HG03457 (cell line): ENCODE measurements at regions not wholly inside any gene's neighbourhood (a gene's known extent, or its start where the extent isn't known, plus 50 kb on each side); places are given as distances from the start of the nearest gene placed in this dataset.
"Not testable (repeated sequence)": the region's sequence is repeated elsewhere in the genome, so short reads cannot be mapped to it uniquely, and the experiment has no call there.

Source experiments
- ATAC-seq: cut with Tn5 transposase; IDR thresholded peaks from one replicate; pipeline ENCODE4 v1.9.1; 2021; ENCODE audit warnings: moderate number of reproducible peaks; ENCODE audit not compliant: unreplicated experiment

DNA sequence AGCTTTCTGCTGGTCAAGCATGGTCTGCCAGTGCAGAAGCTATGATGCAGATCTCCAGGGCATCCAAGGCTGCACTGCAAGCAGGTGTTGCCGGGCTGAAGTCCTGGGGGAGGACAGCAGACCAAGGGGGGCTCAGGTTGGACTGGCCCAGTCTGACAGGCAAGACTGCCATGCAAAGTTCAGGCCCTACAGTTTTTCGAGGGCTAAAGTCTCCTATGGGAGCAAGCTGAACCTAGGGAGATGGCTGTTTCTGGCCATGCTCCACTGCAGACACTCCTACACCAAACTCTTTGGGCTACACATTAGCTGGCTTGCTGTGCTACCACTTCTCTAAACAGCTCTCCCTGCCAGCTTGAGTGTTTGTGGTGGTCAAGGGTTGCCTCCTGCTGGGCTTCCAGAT is 130.0 kb upstream of the SYNCRIP start:
- ATAC-seq, result no peak

DNA sequence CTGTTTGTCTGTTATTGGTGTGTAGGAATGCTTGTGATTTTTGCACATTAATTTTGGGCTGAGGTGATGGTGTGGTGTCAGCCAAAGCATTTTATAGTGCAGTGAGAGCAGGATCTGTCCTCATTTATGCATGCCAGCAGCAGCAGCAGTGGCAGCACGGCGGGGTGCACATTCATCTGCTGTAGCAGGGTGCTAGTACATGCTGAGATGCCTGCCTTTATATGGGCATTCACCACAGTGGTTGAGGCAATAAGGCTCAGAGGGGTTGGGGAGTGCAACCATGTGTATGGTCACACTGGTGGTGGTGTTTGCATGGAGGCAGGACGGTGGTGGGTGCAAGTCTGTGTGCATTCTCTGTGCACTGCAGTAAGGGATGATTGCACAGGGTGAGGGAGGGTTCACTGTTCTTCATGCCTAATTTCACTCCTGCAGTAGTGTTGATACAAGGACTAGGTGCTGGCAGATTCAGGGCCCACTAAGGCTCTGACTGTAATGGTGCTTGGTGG is 129.3 kb upstream of the SYNCRIP start:
- ATAC-seq, result no peak

DNA sequence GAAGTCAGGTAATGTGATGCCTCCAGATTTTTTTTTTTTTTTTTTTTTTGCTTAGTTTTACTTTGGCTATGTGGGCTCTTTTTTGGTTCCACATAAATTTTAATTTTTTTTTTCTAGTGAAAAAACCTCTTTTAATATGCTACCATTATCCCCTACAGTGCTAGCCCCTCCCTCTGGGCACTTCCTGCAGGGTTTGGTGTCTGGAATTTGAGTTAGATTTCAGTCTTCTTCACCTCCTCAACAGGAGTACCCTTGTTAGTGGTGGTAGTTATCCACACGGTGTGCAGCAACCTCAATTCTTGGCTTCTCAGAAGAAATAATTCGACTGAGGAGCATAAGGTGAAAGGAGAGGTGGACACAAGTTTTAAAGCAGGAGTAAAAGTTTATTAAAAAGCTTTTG is 128.8 kb upstream of the SYNCRIP start:
- no peak for ATAC-seq

DNA sequence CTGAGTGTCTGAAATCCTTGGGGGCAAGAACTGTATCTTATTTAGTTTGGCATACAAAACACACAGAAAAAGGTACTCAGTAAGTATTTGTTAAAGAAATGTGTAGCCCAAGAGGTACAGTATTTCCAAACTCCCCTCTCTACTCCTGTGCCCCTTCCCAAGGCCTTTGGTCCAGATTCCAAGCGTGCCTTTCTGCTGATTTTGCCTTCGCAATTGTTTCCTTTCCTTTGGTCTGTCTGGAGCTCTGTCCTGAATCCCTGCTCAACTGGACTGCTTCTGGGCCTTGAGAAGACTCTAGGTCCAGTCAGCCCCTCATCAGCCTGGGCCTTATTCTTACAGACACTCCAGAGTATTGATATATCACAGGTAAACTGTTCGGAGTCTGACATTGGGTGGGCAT is 122.2 kb upstream of the SYNCRIP start:
- ATAC-seq, result no peak

DNA sequence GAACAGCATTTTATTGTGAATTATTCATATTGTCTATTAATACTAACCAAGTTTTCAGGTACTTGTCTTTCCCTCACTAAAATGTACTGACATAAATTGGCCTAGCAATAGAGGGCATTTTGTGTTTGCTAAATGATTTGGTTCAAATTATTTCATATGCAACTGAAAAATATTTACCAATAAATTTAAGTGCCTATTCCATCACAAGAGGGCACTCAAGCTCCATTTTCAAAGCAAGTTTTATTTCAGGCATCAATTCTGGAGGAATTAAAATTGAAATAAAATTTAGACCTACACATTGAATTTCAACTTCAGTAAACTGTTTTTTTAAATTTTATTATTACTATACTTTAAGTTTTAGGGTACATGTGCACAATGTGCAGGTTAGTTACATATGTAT is 114.3 kb upstream of the SYNCRIP start:
- ATAC-seq, result no peak

DNA sequence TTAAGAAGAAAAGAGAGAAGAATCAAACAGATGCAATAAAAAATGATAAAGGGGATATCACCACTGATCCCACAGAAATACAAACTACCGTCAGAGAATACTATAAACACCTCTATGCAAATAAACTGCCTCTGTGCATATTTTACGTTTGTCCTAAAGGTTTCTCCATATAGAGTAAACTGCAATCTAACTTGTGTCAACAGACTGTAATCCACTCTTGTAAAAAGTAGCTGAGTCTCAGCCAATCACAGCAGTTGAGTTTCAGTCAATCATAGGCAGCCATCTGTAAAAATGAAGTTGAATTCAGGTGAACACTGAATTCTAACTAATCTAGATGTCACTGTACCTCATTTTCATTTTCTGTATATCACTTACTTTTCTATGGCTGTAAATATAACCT is 112.2 kb upstream of the SYNCRIP start:
- ATAC-seq, result no peak

DNA sequence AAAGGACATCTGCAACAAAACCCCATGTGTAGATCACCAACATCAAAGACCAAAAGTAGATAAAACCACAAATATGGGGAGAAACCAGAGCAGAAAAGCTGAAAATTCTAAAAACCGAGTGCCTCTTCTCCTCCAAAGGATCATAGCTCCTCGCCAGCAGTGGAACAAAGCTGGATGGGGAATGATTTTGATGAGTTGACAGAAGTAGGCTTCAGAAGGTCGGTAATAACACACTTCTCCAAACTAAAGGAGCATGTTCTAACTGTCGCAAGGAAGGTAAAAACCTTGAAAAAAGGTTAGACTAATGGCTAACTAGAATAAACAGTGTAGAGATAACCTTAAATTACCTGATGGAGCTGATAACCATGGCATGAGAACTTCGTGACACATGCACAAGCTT is 109.9 kb upstream of the SYNCRIP start:
- no peak for ATAC-seq

DNA sequence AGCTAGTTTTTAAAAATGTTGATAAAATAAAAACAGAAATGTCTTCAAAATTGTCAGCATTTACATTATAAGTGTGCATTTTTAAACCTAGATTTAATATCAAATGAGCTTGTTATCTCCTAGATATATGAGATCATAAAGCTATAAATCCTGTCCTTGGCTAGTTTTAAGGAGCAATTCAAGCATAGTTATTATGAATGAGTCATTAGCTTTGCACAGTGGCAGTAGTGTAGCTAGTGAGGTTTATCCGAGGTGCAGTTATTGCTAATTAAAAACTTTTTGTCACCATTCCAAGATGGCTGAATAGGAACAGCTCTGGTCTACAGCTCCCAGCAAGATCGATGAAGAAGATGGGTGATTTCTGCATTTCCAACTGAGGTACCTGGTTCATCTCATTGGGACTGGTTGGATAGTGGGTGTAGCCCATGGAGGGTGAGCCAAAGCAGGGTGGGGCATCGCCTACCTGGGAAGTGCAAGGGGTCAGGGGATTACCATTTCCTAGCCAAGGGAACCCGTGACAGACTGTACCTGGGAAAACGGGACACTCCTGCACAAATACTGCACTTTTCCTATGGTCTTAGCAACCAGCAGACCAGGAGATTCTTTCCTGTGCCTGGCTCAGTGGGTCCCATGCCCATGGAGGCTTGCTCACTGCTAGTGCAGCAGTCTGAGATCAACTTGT is 108.8 kb upstream of the SYNCRIP start:
- ATAC-seq, result no peak

DNA sequence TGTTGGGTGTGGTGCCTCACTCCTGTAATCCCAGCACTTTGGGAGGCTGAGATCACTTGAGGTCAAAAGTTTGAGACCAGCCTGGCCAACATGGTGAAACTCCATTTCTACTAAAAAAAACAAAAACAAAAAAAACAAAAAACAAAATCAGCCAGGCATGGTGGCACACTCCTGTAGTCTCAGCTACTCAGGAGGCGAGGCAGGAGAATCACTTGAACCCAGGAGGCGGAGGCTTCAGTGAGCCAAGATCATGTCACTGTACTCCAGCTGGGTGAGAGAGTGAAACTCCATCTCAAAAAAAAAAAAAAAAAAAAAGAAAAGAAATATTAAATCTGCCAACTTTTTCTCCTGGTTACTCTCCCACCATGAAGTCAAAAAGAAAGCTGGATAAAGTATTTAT is 107.5 kb upstream of the SYNCRIP start:
- ATAC-seq, result not testable (repeated sequence)

DNA sequence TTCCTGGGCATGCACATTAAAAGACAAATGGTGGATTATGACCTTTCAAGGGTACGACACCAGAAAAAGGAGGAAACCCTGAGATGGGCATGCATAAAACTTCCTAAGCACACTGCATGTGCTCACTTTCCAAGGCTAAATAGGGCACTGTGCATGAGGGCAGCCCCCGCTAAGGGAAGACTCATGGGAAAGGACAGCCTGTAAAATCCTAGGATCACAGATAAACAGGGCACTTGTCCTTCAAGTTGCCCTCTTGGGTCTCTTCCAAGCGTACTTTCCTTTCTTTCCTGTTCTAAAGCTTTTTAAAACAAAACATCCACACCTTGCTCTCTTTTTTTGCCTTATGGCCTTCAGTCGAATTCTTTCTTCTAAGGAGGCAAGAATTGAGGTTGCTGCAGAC is 106.5 kb upstream of the SYNCRIP start:
- ATAC-seq, result no peak

DNA sequence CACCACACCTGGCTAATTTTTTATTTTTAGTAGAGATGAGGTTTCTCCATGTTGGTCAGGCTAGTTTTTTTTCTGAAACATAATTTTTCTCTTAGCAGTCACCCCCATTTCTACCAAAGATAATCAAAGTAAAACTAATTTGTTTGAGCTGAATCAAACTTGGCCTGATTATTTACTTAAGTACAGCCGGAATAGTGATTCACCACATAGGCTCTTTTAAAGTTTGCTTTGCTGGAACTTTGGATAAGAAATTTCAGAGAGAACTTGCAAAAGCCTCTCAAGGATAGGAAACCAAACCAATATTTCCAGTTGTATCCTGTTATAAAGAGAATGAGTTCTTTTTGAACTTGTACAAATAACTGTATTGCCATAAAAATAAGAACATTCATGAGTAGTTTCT is 105.0 kb upstream of the SYNCRIP start:
- ATAC-seq, result no peak

DNA sequence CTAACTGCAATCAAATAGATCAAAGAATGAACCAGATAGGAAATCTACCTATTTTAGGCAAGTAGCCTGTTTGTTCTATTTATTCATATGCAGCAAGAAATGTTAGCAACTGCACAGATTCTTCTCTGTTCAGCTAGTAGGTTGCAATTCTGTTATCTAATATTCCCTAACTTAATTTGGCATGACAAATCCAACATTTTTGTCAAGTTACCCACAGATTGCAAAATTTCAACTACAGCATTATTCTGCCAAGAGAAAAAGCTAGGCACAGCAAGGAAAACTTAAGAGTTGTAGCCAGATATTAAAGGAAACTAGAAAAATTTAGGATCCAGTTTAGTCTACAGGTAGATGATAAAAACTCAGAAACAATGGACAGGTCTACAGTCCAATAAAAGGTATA is 104.4 kb upstream of the SYNCRIP start:
- no peak for ATAC-seq

DNA sequence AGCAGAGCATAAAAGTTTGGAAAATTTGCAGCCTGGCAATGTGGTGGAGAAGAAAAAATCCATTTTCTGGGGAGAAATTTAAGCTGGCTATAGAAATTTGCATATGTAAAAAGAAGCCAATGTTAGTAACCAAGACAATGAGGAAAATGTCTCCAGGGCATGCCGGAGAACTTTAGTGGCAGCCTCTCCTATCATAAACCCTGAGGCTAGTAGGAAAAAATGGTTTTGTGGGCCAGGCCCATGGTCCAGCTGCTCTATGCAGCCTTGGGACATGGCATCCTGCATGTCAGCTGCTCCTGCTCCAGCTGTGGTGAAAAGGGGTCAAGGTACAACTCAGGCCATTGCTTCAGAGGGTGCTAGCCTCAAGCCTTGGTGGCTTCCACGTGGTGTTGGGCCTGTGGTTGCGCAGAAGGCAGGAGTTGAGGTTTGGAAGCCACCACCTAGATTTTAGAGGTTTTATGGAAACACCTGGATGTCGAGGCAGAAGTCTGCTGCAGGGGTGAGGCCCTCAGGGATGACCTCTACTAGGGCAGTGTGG is 101.8 kb upstream of the SYNCRIP start:
- ATAC-seq, result no peak

DNA sequence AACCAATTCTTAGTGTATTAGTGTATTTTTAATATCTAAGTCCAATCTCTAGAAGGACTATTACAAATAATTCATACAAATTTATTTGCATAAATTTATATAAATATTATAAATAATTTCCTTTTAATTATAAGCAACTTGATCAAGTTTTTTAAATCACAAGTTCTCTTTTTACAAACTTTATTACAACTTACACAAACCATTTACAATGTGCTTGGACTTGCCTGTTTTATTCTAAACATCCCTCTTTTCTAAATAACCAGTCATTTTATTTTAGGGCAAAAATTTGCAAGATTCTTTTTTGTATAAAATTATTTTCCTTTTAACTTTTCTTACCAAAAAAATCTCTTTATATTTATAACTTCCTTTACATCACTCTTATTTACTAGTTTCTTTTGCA is 83.5 kb upstream of the SYNCRIP start:
- no peak for ATAC-seq

DNA sequence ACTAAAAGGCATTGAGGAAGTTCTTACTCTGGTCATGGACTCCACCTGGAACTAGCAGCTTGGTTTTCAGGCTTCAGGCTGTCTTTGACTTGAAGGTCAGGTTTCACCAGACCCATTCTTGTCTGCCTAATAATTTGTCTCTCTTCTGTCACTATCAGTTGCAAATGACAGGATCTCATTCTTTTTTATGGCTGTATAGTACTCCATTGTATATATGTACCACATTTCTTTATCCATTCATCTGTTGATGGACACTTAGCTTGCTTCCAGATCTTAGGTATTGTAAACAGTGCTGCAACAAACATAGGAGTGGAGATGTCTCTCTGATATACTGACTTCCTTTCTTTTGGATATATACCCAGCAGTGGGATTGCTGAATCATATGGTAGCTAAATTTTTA is 73.1 kb upstream of the SYNCRIP start:
- no peak for ATAC-seq

DNA sequence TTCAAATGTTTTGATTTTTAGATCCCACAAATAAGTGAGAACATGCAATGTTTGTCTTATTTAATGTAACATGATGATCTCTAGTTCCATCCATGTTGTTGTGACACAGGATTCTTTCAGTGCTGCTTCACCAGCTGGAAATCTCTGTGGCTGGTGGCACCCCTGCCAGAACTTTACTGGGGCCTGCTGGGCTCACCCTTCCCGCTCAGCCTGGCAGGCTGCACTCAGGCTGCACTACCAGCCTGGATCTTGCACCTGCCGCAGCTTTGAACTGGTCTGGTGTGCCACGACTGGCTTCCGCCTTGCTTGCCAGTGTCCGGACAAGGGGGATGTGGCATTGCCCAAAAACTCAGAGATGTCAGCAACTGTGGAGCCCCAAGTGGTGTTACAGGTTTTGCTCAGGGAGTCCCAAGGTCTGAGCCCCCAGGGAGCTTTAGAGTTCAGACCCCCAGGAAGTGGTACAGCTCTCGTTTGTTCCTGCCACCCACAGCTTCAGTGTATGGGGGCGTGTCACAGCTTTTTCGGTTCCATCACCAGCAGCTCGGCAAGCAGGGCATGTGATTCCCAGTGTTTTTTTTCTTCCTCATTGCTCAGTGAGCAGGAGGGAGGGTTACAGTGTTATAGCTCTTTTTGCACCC is 72.3 kb upstream of the SYNCRIP start:
- ATAC-seq, result no peak

DNA sequence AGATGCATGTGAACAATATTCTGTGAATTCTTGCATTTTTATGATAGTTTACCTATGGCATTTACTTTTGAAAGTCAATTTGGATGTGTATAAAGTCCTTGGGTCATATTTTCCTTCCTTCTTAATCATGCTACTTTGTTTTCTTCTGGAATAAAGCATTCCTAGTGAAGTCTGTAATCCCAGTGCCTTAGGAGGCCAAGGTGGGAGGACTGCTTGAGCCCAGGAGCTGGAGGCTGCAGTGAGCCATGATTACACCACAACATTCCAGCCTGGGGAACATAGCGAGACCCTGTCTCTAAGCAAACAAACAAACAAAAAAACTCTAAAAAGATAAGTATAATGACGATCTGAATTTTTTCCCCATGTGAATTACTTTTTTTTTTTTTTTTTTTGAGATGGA is 69.7 kb upstream of the SYNCRIP start:
- no peak for ATAC-seq

DNA sequence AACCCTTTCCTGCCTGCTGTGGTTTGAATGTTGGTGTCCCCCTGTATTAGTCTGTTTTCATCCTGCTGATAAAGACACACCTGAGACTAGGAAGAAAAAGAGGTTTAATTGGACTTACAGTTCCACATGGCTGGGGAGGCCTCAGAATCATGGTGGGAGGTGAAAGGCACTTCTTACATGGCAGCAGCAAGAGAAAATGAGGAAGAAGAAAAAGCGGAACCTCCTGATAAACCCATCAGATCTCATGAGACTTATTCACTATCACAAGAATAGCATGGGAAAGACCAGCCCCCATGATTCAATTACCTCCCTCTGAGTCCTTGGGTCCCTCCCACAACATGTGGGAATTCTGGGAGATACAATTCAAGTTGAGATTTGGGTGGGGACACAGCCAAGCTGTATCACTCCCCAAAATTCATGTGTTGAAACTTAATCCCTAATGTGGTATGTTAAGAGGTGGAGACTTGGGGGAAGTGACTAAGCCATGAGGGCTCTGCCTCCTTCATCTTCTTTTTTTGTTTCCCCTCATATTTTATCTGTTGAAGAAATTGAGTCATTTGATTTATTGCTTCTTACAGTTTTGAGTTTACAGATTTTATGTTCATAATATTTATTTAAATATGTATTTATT is 64.9 kb upstream of the SYNCRIP start:
- ATAC-seq, result not testable (repeated sequence)

DNA sequence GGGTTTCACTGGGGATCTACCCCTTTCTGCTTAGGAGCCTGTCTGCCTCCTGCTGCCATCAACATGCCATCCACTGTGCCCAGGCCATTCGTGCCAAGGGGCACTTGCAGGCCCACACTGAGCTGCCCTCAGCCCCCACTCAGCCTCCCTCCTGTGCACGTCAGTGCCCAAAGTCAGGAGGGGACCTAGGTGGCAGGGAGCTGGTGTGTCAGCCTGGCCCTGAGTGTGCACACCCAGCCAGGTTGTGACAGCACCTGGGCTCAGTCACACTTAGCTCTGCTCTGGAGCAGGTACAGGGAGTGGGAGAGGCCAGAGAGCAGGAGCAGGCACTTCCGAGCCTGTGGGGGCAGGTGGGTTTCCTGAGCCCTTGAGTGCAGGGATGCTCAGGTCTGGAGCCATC is 63.6 kb upstream of the SYNCRIP start:
- no peak for ATAC-seq

DNA sequence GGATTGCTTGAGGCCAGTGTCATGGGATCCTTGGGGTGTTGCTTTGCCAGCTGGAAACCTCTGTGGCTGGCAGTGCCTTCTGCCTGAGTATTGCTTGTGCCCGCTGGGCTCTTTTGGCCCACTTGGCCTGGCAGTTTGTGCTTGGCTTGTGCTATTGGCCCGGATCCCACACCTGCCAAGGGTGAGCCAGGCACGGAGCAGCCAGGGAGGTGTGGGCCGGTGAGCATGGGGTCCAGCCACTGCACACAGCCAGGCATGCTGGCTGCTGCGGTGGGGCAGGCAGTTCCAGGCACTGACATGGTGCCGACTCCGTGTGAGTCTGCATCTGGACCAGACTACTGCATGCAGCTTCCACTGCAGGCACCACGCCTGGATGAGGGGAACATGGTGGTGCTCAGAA is 62.5 kb upstream of the SYNCRIP start:
- no peak for ATAC-seq

DNA sequence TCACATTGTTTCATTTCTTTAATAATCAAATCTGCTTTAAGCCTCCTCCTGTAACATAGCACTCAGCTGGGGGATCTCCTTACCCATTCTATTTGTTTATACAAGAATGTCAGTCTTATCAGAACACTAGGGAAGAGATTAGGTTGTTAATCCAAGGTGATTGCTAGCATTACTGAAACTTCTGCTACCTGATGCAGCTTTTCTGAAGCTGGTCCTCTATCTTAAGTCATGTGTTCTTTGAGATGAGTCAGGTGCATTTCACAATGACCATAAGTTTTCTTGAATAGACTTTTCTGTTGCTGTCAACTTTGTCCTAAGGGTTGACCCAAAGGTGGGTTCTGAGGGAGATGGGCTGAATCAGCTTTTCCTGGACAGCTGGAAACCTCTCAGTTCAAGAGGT is 60.7 kb upstream of the SYNCRIP start:
- ATAC-seq, result no peak
